ENCODE measurements at regions not wholly inside any gene's neighbourhood (a gene's known extent, or its start where the extent isn't known, plus 50 kb on each side); places are given as distances from the start of the nearest gene placed in this dataset.

- H3K4me1 Mint-ChIP-seq = peaks cover 3% of the 10 kb centered on the region
- H3K27me3 Mint-ChIP-seq = no peaks in the 10 kb centered on the region
- DNase-seq = no peak
- peaks cover 4% of the 10 kb centered on the region for H3K9me3 Mint-ChIP-seq
- H3K27ac Mint-ChIP-seq = no peak overlapping the region
- no peaks in the 10 kb centered on the region for H3K36me3 Mint-ChIP-seq
- no peak overlapping the region for H3K4me3 Mint-ChIP-seq
Measured at GRCh38 chr2:12162269-12163247, 416.1 kb downstream of the LPIN1 start.

- peaks cover 6% of the 10 kb centered on the region for H3K4me1 Mint-ChIP-seq
- H3K4me3 Mint-ChIP-seq = no peak overlapping the region
- DNase-seq = no peak
- H3K36me3 Mint-ChIP-seq = no peaks in the 10 kb centered on the region
- H3K27ac Mint-ChIP-seq = no peak overlapping the region
- H3K27me3 Mint-ChIP-seq = no peaks in the 10 kb centered on the region
- peaks cover 4% of the 10 kb centered on the region for H3K9me3 Mint-ChIP-seq
Measured at GRCh38 chr2:12163866-12164265, 417.4 kb downstream of the LPIN1 start.

GRCh38 chr2:12164689-12165088, 418.3 kb downstream of the LPIN1 start:
- H3K4me1 Mint-ChIP-seq = peaks cover 15% of the 10 kb centered on the region
- DNase-seq = no peak
- no peak overlapping the region for H3K4me3 Mint-ChIP-seq
- H3K9me3 Mint-ChIP-seq = peaks cover 2% of the 10 kb centered on the region
- H3K27me3 Mint-ChIP-seq = no peaks in the 10 kb centered on the region
- no peak overlapping the region for H3K27ac Mint-ChIP-seq
- no peaks in the 10 kb centered on the region for H3K36me3 Mint-ChIP-seq

- H3K4me3 Mint-ChIP-seq = no peak overlapping the region
- H3K9me3 Mint-ChIP-seq = no peaks in the 10 kb centered on the region
- H3K36me3 Mint-ChIP-seq = no peaks in the 10 kb centered on the region
- H3K27me3 Mint-ChIP-seq = no peaks in the 10 kb centered on the region
- peaks cover 20% of the 10 kb centered on the region for H3K4me1 Mint-ChIP-seq
- no peak overlapping the region for H3K27ac Mint-ChIP-seq
- no peak for DNase-seq
Measured at GRCh38 chr2:12167525-12168317, 421.3 kb downstream of the LPIN1 start.

GRCh38 chr2:12168354-12168753, 421.9 kb downstream of the LPIN1 start:
- Mint-ChIP-seq H3K36me3 (no peaks in the 10 kb centered on the region), H3K9me3 (no peaks in the 10 kb centered on the region), H3K4me3 (no peak overlapping the region)

GRCh38 chr2:12168791-12169388, 422.5 kb downstream of the LPIN1 start:
- Mint-ChIP-seq H3K27ac (no peak overlapping the region), H3K4me1 (peaks cover 20% of the 10 kb centered on the region), H3K4me3 (peak overlapping the region; percentile 27)

More at GRCh38 chr2:12168354-12168753, 421.9 kb downstream of the LPIN1 start:
- peaks cover 20% of the 10 kb centered on the region for H3K4me1 Mint-ChIP-seq
- DNase-seq = no peak
- H3K27me3 Mint-ChIP-seq = no peaks in the 10 kb centered on the region
- no peak overlapping the region for H3K27ac Mint-ChIP-seq

GRCh38 chr2:12169721-12170120, 423.3 kb downstream of the LPIN1 start:
- Mint-ChIP-seq H3K4me3 (peak overlapping the region; percentile 27), H3K9me3 (no peaks in the 10 kb centered on the region), H3K36me3 (no peaks in the 10 kb centered on the region), H3K4me1 (peaks cover 19% of the 10 kb centered on the region), H3K27me3 (no peaks in the 10 kb centered on the region), H3K27ac (peak overlapping the region; percentile 36)
- no peak for DNase-seq

More at GRCh38 chr2:12168791-12169388, 422.5 kb downstream of the LPIN1 start:
- DNase-seq = no peak
- no peaks in the 10 kb centered on the region for H3K36me3 Mint-ChIP-seq
- no peaks in the 10 kb centered on the region for H3K9me3 Mint-ChIP-seq
- H3K27me3 Mint-ChIP-seq = no peaks in the 10 kb centered on the region

- H3K27me3 Mint-ChIP-seq = no peaks in the 10 kb centered on the region
- no peaks in the 10 kb centered on the region for H3K36me3 Mint-ChIP-seq
- peaks cover 19% of the 10 kb centered on the region for H3K4me1 Mint-ChIP-seq
- DNase-seq = no peak
- H3K4me3 Mint-ChIP-seq = no peak overlapping the region
- H3K27ac Mint-ChIP-seq = no peak overlapping the region
- no peaks in the 10 kb centered on the region for H3K9me3 Mint-ChIP-seq
Measured at GRCh38 chr2:12170121-12170520, 423.7 kb downstream of the LPIN1 start.

GRCh38 chr2:12173271-12173942, 427.0 kb downstream of the LPIN1 start:
- H3K36me3 Mint-ChIP-seq = no peaks in the 10 kb centered on the region
- no peak for DNase-seq
- no peaks in the 10 kb centered on the region for H3K9me3 Mint-ChIP-seq
- no peak overlapping the region for H3K4me3 Mint-ChIP-seq
- peaks cover 40% of the 10 kb centered on the region for H3K4me1 Mint-ChIP-seq
- no peak overlapping the region for H3K27ac Mint-ChIP-seq
- H3K27me3 Mint-ChIP-seq = no peaks in the 10 kb centered on the region

- H3K36me3 Mint-ChIP-seq = no peaks in the 10 kb centered on the region
- no peaks in the 10 kb centered on the region for H3K9me3 Mint-ChIP-seq
- H3K4me3 Mint-ChIP-seq = no peak overlapping the region
- no peaks in the 10 kb centered on the region for H3K27me3 Mint-ChIP-seq
- peaks cover 36% of the 10 kb centered on the region for H3K4me1 Mint-ChIP-seq
- no peak for DNase-seq
- H3K27ac Mint-ChIP-seq = no peak overlapping the region
Measured at GRCh38 chr2:12173943-12174340, 427.5 kb downstream of the LPIN1 start.

- no peak overlapping the region for H3K4me3 Mint-ChIP-seq
- no peaks in the 10 kb centered on the region for H3K9me3 Mint-ChIP-seq
- peaks cover 24% of the 10 kb centered on the region for H3K4me1 Mint-ChIP-seq
- H3K27me3 Mint-ChIP-seq = no peaks in the 10 kb centered on the region
- no peak for DNase-seq
- no peaks in the 10 kb centered on the region for H3K36me3 Mint-ChIP-seq
- no peak overlapping the region for H3K27ac Mint-ChIP-seq
Measured at GRCh38 chr2:12175323-12175722, 428.9 kb downstream of the LPIN1 start.

- Mint-ChIP-seq H3K27ac (no peak overlapping the region), H3K27me3 (no peaks in the 10 kb centered on the region), H3K9me3 (no peaks in the 10 kb centered on the region), H3K4me3 (no peak overlapping the region), H3K36me3 (no peaks in the 10 kb centered on the region), H3K4me1 (peaks cover 23% of the 10 kb centered on the region)
- no peak for DNase-seq
Measured at GRCh38 chr2:12176623-12177454, 430.4 kb downstream of the LPIN1 start.

GRCh38 chr2:12177455-12178288, 431.2 kb downstream of the LPIN1 start:
- Mint-ChIP-seq H3K36me3 (no peaks in the 10 kb centered on the region), H3K9me3 (no peaks in the 10 kb centered on the region), H3K27ac (no peak overlapping the region), H3K27me3 (no peaks in the 10 kb centered on the region), H3K4me1 (peaks cover 23% of the 10 kb centered on the region), H3K4me3 (no peak overlapping the region)
- DNase-seq = no peak

Measured in activated naive CD8-positive, alpha-beta T cell treated with anti-CD3 and anti-CD28 coated beads for 36 hours (primary cell).